Ovary (tissue), 7 donors: ENCODE measurements at regions not wholly inside any gene's neighbourhood (a gene's known extent, or its start where the extent isn't known, plus 50 kb on each side); places are given as distances from the start of the nearest gene placed in this dataset.
"Not testable (repeated sequence)": the region's sequence is repeated elsewhere in the genome, so short reads cannot be mapped to it uniquely, and the experiment has no call there.

Experiments
- DNase-seq, 5 donors: peaks; one replicate each; pipeline ENCODE4 v3.0.0-alpha.2; 2019 to 2020
- H3K27ac ChIP-seq, 2 donors: fragments of 200-600 bp; one replicate each; pipeline versions ENCODE4 v1.5.1 to v1.8.0; 2019 to 2022
- H3K27me3 ChIP-seq: fragments of 200-600 bp; one replicate; pipeline ENCODE4 v1.8.0; 2022
- H3K36me3 ChIP-seq: fragments of 200-600 bp; sonication (generic); one replicate; pipeline ENCODE4 v1.5.1; 2019
- H3K4me1 ChIP-seq: one replicate; pipeline ENCODE4 v1.8.1; 2013; ENCODE audit warnings: mild to moderate bottlenecking, moderate library complexity; ENCODE audit not compliant: insufficient read depth
- H3K4me3 ChIP-seq: fragments of 200-600 bp; sonication (generic); one replicate; pipeline ENCODE4 v1.5.1; 2017
- H3K9me3 ChIP-seq, 2 donors: fragments of 200-600 bp in 1 of 2; sonication (generic) in 1 of 2; one replicate each; pipeline versions ENCODE4 v1.5.1 to v1.8.1; 2013 to 2019; ENCODE audit warnings: mild to moderate bottlenecking in 1 of 2, moderate library complexity in 1 of 2
- CTCF ChIP-seq, 3 donors: fragments of 450-650 bp in 2 of 3; fragments of 200-600 bp in 1 of 3; IDR thresholded peaks; one replicate each; pipeline versions ENCODE4 v1.5.1 to v1.8.0; 2016 to 2022; ENCODE audit warnings: antibody characterized with exemption in 3 of 3, mild to moderate bottlenecking in 1 of 3
- EP300 ChIP-seq: sonication (generic); formaldehyde crosslinking; IDR thresholded peaks from one replicate; pipeline ENCODE4 v1.6.1; 2017; ENCODE audit warnings: antibody characterized with exemption
- POLR2A ChIP-seq: fragments of 450-650 bp; IDR thresholded peaks from one replicate; pipeline ENCODE4 v1.6.1; 2017; ENCODE audit warnings: antibody characterized with exemption, mild to moderate bottlenecking, moderate library complexity
- WGBS, 3 donors: extraction: QIAGEN DNeasy Blood & Tissue Kit in 1 of 3; methylation state at CpG; one replicate each; pipeline versions ENCODE4 v1.1.5 to v1.1.7; 2013 to 2017; 5-methylcytosine and 5-hydroxymethylcytosine counted together
- intact Hi-C, 4 donors: fragments of 100-400 bp; cut with DNase I; formaldehyde crosslinking; loops; one replicate each; pipeline versions ENCODE4 v1.11.0 to v1.15.1; 2022 to 2023
- donor health status: DM: no; HTN: no; CAD: no; lungs with moderate emphysema.
- donor health status: DM: no; HTN: no; CAD: no.
- donor health status: Bipolar disorder and iron deficiency.
- donor health status: DM: no; HTN: no; CAD: no.
- donor health status: DM: yes; HTN: yes; CAD: no.

GRCh38 chr15:96142498-96142897, 188.0 kb upstream of the NR2F2 start:
- DNase-seq = peak in 3 of 5 donors; percentile 23 to 58 (median 44)
- H3K36me3 ChIP-seq = no peaks in the 10 kb centered on the region
- WGBS, 3 donors = 45 to 48% (median 46%) methylated on average over 5 of the region's 5 CpGs
- intact Hi-C loops = no loop called here
- no peaks in the 10 kb centered on the region for H3K9me3 ChIP-seq
- H3K4me3 ChIP-seq = no peak overlapping the region
- TF ChIP-seq POLR2A (no peak), CTCF (IDR thresholded peaks at IDR 0.05) (no peak), EP300 (no peak)
- H3K27ac ChIP-seq = no peak overlapping the region
- H3K4me1 ChIP-seq = no peaks in the 10 kb centered on the region
- H3K27me3 ChIP-seq = no peaks in the 10 kb centered on the region

GRCh38 chr15:96144734-96145133, 185.8 kb upstream of the NR2F2 start:
- H3K27me3 ChIP-seq = no peaks in the 10 kb centered on the region
- no peak for TF ChIP-seq EP300
- intact Hi-C loops = no loop called here
- DNase-seq = no peak
- no peak overlapping the region for H3K4me3 ChIP-seq
- H3K4me1 ChIP-seq = no peaks in the 10 kb centered on the region
- H3K36me3 ChIP-seq = no peaks in the 10 kb centered on the region
- WGBS, 3 donors = 90 to 93% (median 93%) methylated on average over 2 of the region's 2 CpGs
- H3K9me3 ChIP-seq = no peaks in the 10 kb centered on the region
- no peak overlapping the region for H3K27ac ChIP-seq

GRCh38 chr15:96146726-96147125, 183.8 kb upstream of the NR2F2 start:
- no peaks in the 10 kb centered on the region for H3K9me3 ChIP-seq
- no peaks in the 10 kb centered on the region for H3K27me3 ChIP-seq
- H3K27ac ChIP-seq = no peak overlapping the region
- intact Hi-C loops = no loop called here
- no peak overlapping the region for H3K4me3 ChIP-seq
- DNase-seq = no peak
- 49 to 56% (median 53%) methylated on average over 6 of the region's 6 CpGs for WGBS, 3 donors
- TF ChIP-seq EP300 = no peak
- no peak for TF ChIP-seq POLR2A
- no peak for TF ChIP-seq CTCF (IDR thresholded peaks at IDR 0.05)
- H3K4me1 ChIP-seq = no peaks in the 10 kb centered on the region
- no peaks in the 10 kb centered on the region for H3K36me3 ChIP-seq

- Histone ChIP-seq H3K27me3 (no peaks in the 10 kb centered on the region), H3K9me3 (no peaks in the 10 kb centered on the region), H3K27ac (no peak overlapping the region), H3K4me3 (no peak overlapping the region), H3K4me1 (no peaks in the 10 kb centered on the region), H3K36me3 (no peaks in the 10 kb centered on the region)
- TF ChIP-seq CTCF (IDR thresholded peaks at IDR 0.05) = no peak
- no peak for TF ChIP-seq POLR2A
- TF ChIP-seq EP300 = no peak
- intact Hi-C loops = no loop called here
- DNase-seq = no peak
- WGBS, 3 donors = 96 to 97% (median 96%) methylated on average over 3 of the region's 3 CpGs
These were observed 183.2 kb upstream of the NR2F2 start for GRCh38 chr15:96147267-96147666.

GRCh38 chr15:96150254-96150653, 180.2 kb upstream of the NR2F2 start:
- 82 to 92% (median 91%) methylated on average over 7 of the region's 7 CpGs for WGBS, 3 donors

GRCh38 chr15:96151749-96152148, 178.8 kb upstream of the NR2F2 start:
- H3K4me1 ChIP-seq, H3K9me3 ChIP-seq, H3K27ac ChIP-seq, H3K36me3 ChIP-seq, DNase-seq, H3K27me3 ChIP-seq, H3K4me3 ChIP-seq: not testable (repeated sequence)
- intact Hi-C loops = loop anchor here in 1 of 4 donors (10.0 kb wide), 1 partner anchor 173 kb away; no protein-coding TSS in a partner anchor
- WGBS, 3 donors = 92 to 95% (median 93%) methylated on average over 8 of the region's 8 CpGs

More at GRCh38 chr15:96150254-96150653, 180.2 kb upstream of the NR2F2 start:
- TF ChIP-seq CTCF (IDR thresholded peaks at IDR 0.05) (no peak), EP300 (no peak), POLR2A (no peak)
- Histone ChIP-seq H3K27me3 (no peaks in the 10 kb centered on the region), H3K4me1 (no peaks in the 10 kb centered on the region), H3K36me3 (no peaks in the 10 kb centered on the region), H3K9me3 (no peaks in the 10 kb centered on the region), H3K4me3 (no peak overlapping the region), H3K27ac (no peak overlapping the region)
- intact Hi-C loops = loop anchor here in 1 of 4 donors (10.0 kb wide), 1 partner anchor 175 kb away; no protein-coding TSS in a partner anchor
- no peak for DNase-seq
